Kidney (tissue), 13 donors: ENCODE measurements at regions not wholly inside any gene's neighbourhood (a gene's known extent, or its start where the extent isn't known, plus 50 kb on each side); places are given as distances from the start of the nearest gene placed in this dataset.

Source experiments
- DNase-seq, 5 donors: peaks; one replicate each; pipeline ENCODE4 v3.0.0-alpha.2; 2013 to 2020
- FAIRE-seq: peaks from 2 replicates; lab custom pipeline; 2012; peaks lifted over from hg19 to GRCh38; lab: Jason Lieb, UNC
- H3K27ac ChIP-seq, 2 donors: one replicate each; pipeline ENCODE4 v1.7.0; 2013; ENCODE audit warnings: low read depth in 2 of 2, low read length in 2 of 2, inconsistent platforms in 1 of 2
- H3K27me3 ChIP-seq: one replicate; pipeline ENCODE4 v1.7.1; 2013; ENCODE audit warnings: low read length, inconsistent platforms; ENCODE audit not compliant: control insufficient read depth, insufficient read depth
- H3K36me3 ChIP-seq, 3 donors: one replicate each; pipeline versions ENCODE4 v1.7.0 to v1.7.1; 2013; ENCODE audit warnings: low read length in 3 of 3, control low read depth in 1 of 3, inconsistent platforms in 1 of 3; ENCODE audit not compliant: insufficient read depth in 3 of 3, control insufficient read depth in 2 of 3
- H3K4me1 ChIP-seq, 3 donors: one replicate each; pipeline versions ENCODE4 v1.7.0 to v1.7.1; 2013; ENCODE audit warnings: low read length in 3 of 3, inconsistent platforms in 1 of 3, low read depth in 1 of 3; ENCODE audit not compliant: control insufficient read depth in 2 of 3, insufficient read depth in 2 of 3
- H3K4me3 ChIP-seq, 3 donors: one replicate each; pipeline versions ENCODE4 v1.7.0 to v1.8.1; 2013; ENCODE audit warnings: low read length in 3 of 3, control low read depth in 1 of 3, inconsistent platforms in 1 of 3
- H3K9ac ChIP-seq, 3 donors: one replicate each; pipeline versions ENCODE4 v1.7.0 to v1.7.1; 2013; ENCODE audit warnings: low read length in 3 of 3, control low read depth in 1 of 3, inconsistent platforms in 1 of 3
- H3K9me3 ChIP-seq, 3 donors: one replicate each; pipeline versions ENCODE4 v1.7.0 to v1.7.1; 2013; ENCODE audit warnings: low read length in 3 of 3, control low read depth in 1 of 3, inconsistent platforms in 1 of 3; ENCODE audit not compliant: control insufficient read depth in 2 of 3, insufficient read depth in 1 of 3
- CTCF ChIP-seq: IDR thresholded peaks from 3 replicates; pipeline ENCODE4 v1.5.1; 2012; ENCODE audit warnings: mild to moderate bottlenecking, moderate library complexity, borderline replicate concordance; ENCODE audit not compliant: insufficient read depth; ENCODE audit errors: extremely low read depth
- intact Hi-C: fragments of 100-400 bp; cut with DNase I; formaldehyde crosslinking; loops from one replicate; pipeline ENCODE4 v1.11.1; 2022
- donor health status: control.
- donor health status: control.
- donor health status: control.
- donor health status: control.
- donor health status: control.
- donor health status: DM: yes; HTN: yes; CAD: no.
- donor health status: Normal renal cell carcinoma (clear cell type).

GRCh38 chr21:43362321-43362791 is 64.6 kb downstream of the SIK1 start:
- no peaks in the 10 kb centered on the region for H3K36me3 ChIP-seq
- H3K27ac ChIP-seq: peak overlapping the region; percentile 88 to 93
- DNase-seq (peak; percentile 76 to 93 (median 84)), FAIRE-seq (no peak)
- peak overlapping the region in 1 of 3 donors; percentile 11 for H3K4me3 ChIP-seq
- H3K27me3 ChIP-seq: no peaks in the 10 kb centered on the region
- no peak for TF ChIP-seq CTCF
- H3K9me3 ChIP-seq: no peaks in the 10 kb centered on the region
- peaks cover 0 to 8% (median 0%) of the 10 kb centered on the region in 3 donors for H3K4me1 ChIP-seq
- intact Hi-C loops: no loop called here
- H3K9ac ChIP-seq: peak overlapping the region in 2 of 3 donors; percentile 38 to 75

DNA sequence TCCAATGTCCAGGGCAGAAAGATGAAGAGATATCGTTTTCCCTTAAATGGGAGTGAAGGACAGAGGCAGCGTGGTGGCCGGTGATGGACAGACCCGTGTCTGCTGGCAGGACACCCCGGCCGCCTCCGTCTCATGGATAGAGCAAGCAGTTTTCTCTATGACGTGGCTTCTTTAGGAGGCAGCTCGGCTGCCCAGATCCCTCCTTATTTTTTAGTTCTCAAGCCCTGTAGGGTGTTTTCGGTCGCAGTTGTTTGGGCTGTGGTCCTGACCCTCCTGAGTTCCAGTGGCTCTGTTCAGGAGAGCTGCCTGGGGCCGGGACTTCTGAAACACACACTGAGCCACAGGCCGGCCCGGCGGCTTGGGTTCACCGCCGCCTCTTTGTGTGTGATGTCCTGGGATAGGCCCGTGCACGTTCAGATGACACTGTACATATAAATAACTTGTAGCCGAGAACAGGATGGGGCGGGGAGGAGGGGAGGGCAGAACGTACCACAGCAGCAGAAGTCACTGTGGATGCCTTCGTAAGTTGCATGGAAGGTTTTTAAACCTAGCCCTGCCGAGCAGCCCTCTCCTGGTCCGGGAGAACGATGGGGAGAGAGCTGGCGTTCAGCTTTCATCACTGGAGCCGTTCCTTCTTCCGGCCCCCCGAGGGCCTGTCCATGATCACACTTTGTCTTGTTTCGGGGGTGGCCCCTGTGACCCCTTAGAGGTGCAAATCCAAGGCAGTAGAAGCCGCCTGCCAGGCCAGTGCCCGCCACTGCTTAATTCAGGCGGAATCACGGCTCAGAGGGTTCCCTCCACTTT is 65.2 kb downstream of the SIK1 start:
- peak overlapping the region; percentile 88 to 93 for H3K27ac ChIP-seq
- peaks cover 0 to 8% (median 0%) of the 10 kb centered on the region in 3 donors for H3K4me1 ChIP-seq
- no peaks in the 10 kb centered on the region for H3K9me3 ChIP-seq
- intact Hi-C loops: no loop called here
- no peaks in the 10 kb centered on the region for H3K36me3 ChIP-seq
- no peaks in the 10 kb centered on the region for H3K27me3 ChIP-seq
- peak overlapping the region in 2 of 3 donors; percentile 38 to 75 for H3K9ac ChIP-seq
- no peak for TF ChIP-seq CTCF
- FAIRE-seq (no peak), DNase-seq (peak; percentile 65 to 90 (median 71))
- H3K4me3 ChIP-seq: peak overlapping the region in 2 of 3 donors; percentile 11 to 25

DNA sequence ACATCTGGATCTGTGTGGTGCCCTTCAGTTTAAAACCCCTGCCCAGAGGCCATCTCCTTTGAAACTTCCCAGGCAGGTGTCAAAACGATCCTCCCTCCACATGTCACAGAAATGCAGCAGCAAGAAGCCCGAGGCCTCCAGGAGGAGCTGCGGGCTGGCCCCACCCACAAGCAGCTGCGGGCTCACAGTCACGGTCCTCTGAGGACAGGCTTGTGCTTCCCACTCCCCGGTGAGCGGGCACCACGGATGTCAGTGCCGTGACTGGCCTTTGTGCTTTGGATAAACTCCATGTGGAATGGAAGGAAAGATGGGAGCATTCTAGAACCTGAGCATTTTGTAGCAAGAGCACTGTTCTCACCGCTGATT is 65.8 kb downstream of the SIK1 start:
- H3K9me3 ChIP-seq: no peaks in the 10 kb centered on the region
- peak overlapping the region in 1 of 3 donors; percentile 11 for H3K4me3 ChIP-seq
- intact Hi-C loops: no loop called here
- TF ChIP-seq CTCF: no peak
- H3K27ac ChIP-seq: peak overlapping the region; percentile 88 to 93
- no peak for FAIRE-seq
- no peaks in the 10 kb centered on the region for H3K36me3 ChIP-seq
- peaks cover 0 to 8% (median 0%) of the 10 kb centered on the region in 3 donors for H3K4me1 ChIP-seq
- peak overlapping the region in 2 of 3 donors; percentile 33 to 75 for H3K9ac ChIP-seq
- H3K27me3 ChIP-seq: no peaks in the 10 kb centered on the region
- DNase-seq: peak in 1 of 5 donors; percentile 71
